ENCODE measurements at regions not wholly inside any gene's neighbourhood (a gene's known extent, or its start where the extent isn't known, plus 50 kb on each side); places are given as distances from the start of the nearest gene placed in this dataset.

DNA sequence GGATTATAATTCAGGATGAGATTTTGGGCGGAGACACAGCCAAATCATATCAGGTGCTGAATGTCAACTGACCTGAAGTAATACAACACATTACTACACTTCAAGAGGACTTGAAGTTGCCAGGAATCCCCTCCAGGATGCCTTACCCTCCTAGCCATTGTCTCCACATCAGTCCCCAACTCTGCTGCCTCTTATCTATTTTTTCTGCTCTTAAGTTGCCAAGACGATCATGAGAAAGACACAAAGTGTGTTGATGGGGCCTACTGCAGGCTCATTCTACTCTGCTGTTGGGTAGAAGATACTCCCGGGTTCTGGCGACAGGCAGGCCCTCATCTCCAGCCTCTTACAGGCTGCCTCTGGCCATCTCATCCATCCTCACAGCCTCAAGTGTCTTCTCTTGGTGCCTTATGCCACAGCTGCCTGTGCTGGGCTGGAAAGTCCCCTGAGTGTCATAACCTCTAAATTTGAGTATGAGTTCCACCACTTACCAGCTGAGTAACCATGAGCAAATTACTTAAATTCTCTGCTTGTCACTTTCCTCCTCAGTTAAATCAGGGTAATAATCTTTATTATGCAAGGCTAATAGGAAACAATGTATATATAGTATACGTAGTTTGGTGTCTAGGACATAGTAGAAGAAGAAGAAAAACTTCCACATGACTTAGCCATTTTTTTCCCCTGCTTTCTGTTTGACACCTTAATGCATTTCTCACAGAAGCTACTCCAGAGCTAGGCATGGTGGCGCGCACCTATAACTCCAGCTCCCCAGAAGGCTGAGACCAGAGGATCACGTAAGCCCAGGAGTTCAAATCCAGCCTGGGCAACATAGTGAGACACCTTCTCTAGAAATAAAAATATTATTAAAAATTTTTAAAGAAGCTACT is 73.0 kb upstream of the SNX2 start:
- H3K4me3 ChIP-seq (ENCODE audit: low read depth, low read length): no peak overlapping the region
- TF ChIP-seq, protein P1, sequence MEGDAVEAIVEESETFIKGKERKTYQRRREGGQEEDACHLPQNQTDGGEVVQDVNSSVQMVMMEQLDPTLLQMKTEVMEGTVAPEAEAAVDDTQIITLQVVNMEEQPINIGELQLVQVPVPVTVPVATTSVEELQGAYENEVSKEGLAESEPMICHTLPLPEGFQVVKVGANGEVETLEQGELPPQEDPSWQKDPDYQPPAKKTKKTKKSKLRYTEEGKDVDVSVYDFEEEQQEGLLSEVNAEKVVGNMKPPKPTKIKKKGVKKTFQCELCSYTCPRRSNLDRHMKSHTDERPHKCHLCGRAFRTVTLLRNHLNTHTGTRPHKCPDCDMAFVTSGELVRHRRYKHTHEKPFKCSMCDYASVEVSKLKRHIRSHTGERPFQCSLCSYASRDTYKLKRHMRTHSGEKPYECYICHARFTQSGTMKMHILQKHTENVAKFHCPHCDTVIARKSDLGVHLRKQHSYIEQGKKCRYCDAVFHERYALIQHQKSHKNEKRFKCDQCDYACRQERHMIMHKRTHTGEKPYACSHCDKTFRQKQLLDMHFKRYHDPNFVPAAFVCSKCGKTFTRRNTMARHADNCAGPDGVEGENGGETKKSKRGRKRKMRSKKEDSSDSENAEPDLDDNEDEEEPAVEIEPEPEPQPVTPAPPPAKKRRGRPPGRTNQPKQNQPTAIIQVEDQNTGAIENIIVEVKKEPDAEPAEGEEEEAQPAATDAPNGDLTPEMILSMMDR (conservative IDR thresholded peaks at IDR 0.05; ENCODE audit: low read depth, low read length): no peak
- DNase-seq (ENCODE audit: low read depth): no peak

DNA sequence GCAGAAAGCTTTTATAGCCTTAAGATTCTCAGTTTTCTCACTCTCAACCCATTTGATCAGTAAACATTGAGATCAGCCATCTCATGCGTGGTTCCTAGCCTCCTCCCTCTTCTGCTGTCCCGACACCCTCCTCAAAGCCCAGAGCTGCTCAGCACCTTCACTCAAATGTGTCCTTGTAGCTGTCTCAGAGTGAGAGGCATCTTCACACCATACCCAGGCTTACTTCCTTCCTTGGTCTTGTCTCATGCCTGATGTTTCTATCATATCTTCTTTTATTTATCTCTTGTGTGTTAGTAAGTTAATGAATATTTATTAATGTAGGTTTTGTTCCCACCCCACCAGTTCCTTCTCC is 72.4 kb upstream of the SNX2 start:
- no peak overlapping the region for H3K4me3 ChIP-seq (ENCODE audit: low read depth, low read length)
- no peak for DNase-seq (ENCODE audit: low read depth)
- TF ChIP-seq, protein P1 (conservative IDR thresholded peaks at IDR 0.05; ENCODE audit: low read depth, low read length): no peak

DNA sequence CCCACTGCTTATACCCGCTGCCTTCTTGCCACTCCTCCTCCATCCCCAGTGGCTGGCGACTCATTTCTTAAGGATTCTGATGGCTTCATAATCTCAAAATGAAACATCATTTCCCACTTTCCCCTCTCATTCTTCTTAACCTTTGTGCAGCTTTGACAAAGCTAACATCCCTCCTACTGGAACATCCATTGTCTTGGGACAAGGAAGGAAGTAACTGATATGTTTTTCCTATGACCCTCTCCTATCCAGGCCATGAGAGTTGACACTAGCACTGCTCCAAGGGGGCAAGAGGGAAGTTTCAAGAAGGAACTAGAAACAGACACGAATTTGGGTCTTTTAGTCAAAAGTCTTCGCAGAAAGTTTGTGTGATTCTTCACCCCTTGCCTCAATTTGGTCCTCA is 71.7 kb upstream of the SNX2 start:
- TF ChIP-seq, protein P1 (conservative IDR thresholded peaks at IDR 0.05; ENCODE audit: low read depth, low read length): no peak
- no peak for DNase-seq (ENCODE audit: low read depth)

DNA sequence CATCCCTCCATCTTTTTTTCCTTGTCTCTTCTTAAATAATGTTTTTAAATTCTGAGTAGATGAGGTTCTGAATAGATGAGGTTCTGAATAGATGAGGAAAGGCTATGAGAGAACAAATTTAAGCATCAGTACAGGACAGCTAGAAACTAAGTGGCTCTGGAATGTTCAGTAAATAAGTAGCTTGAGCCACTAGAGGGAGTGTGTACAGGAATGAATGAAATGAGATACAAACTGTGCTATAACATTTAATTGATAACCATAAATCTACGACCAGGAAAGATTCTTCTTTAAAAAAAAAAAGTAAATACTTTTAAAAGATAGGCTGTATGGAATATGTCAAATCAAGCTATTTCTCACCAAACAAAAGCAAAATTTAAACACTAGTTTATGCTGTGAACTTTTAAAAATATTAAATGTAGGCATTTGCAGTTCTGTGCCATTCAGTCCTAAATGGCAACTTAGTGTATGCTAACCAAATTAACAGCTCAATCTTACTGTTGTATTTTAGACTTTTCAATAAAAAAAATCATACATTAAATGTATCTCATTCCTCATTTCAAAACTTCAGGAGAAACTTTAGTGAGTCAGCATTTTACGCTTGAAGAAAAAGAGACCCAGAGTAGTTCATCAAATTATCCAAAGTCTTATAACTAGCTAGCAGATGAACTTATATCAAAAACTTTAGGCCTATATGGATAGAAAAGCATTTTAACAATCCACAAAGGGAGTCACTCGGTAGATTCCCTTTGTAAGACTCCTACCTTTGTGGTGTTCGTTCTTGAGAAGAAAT is 70.4 kb upstream of the SNX2 start:
- no peak for DNase-seq (ENCODE audit: low read depth)
- TF ChIP-seq, protein P1 (conservative IDR thresholded peaks at IDR 0.05; ENCODE audit: low read depth, low read length): peak; percentile 68
- H3K4me3 ChIP-seq (ENCODE audit: low read depth, low read length): no peak overlapping the region

More for the DNA sequence above, 71.7 kb upstream of the SNX2 start:
- H3K4me3 ChIP-seq (ENCODE audit: low read depth, low read length): no peak overlapping the region

DNA sequence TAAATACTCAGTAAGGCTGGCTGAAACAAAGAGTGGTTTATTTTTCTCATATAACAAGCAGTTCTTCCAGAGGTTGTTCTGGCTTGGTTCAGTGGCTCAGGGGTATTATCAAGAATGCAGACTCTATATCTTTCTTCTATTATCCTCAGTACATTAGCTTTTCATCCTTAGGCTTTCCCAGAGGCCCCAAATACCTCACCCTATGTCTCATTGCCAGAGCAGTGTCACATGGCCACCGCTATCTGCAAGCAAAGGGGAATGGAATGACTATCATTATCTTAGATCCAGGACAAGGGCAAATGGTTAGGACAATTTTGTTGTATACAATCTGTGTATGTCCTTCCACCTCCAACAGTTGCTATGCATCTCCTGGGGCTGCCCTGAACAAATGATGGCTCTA is 69.0 kb upstream of the SNX2 start:
- H3K4me3 ChIP-seq (ENCODE audit: low read depth, low read length): no peak overlapping the region
- DNase-seq (ENCODE audit: low read depth): no peak
- TF ChIP-seq, protein P1 (conservative IDR thresholded peaks at IDR 0.05; ENCODE audit: low read depth, low read length): no peak

DNA sequence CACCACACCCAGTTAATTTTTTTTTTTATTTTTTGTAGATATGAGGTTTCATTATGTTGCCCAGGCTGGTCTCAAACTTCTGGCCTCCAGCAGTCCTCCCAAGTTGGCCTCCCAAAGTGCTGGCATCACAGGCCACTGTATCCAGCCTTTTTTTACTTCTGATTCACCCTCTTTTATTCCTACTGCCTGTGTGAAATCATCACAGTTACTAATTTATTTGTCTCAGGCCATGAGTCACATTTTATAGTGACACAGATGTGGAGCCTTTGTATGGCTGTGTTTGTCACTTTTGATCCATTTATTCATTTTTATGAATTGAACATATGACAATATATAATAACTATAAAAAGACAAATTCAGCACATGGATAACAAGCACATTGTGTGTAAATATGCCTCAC is 67.1 kb upstream of the SNX2 start:
- TF ChIP-seq, protein P1 (conservative IDR thresholded peaks at IDR 0.05; ENCODE audit: low read depth, low read length): no peak
- no peak for DNase-seq (ENCODE audit: low read depth)
- no peak overlapping the region for H3K4me3 ChIP-seq (ENCODE audit: low read depth, low read length)

Data from epithelial cell of proximal tubule (primary cell).